ENCODE measurements at regions not wholly inside any gene's neighbourhood (a gene's known extent, or its start where the extent isn't known, plus 50 kb on each side); places are given as distances from the start of the nearest gene placed in this dataset.

GRCh38 chr16:50469121-50469743 lies 79.0 kb upstream of the NKD1 start:
- no peak for DNase-seq (ENCODE audit: low spot score)

GRCh38 chr16:50468749-50469078 lies 79.5 kb upstream of the NKD1 start:
- DNase-seq (ENCODE audit: low spot score) = no peak

GRCh38 chr16:50467943-50468748 lies 80.0 kb upstream of the NKD1 start:
- peak; percentile 93 for DNase-seq (ENCODE audit: low spot score)

- DNase-seq (ENCODE audit: low spot score) = no peak
Measured at GRCh38 chr16:50467559-50467942, 80.6 kb upstream of the NKD1 start.

- no peak for DNase-seq (ENCODE audit: low spot score)
Measured at GRCh38 chr16:50466170-50466569, 82.0 kb upstream of the NKD1 start.

- peak; percentile 34 for DNase-seq (ENCODE audit: low spot score)
Measured at GRCh38 chr16:50464325-50465290, 83.6 kb upstream of the NKD1 start.

- DNase-seq (ENCODE audit: low spot score) = peak; percentile 39
Measured at GRCh38 chr16:50463581-50464324, 84.4 kb upstream of the NKD1 start.

GRCh38 chr16:50462793-50463507 lies 85.2 kb upstream of the NKD1 start:
- peak; percentile 78 for DNase-seq (ENCODE audit: low spot score)

GRCh38 chr16:50461400-50461760 lies 86.8 kb upstream of the NKD1 start:
- no peak for DNase-seq (ENCODE audit: low spot score)

GRCh38 chr16:50460538-50461399 lies 87.4 kb upstream of the NKD1 start:
- no peak for DNase-seq (ENCODE audit: low spot score)

- DNase-seq (ENCODE audit: low spot score) = no peak
Measured at GRCh38 chr16:50459496-50460080, 88.6 kb upstream of the NKD1 start.

- peak; percentile 24 for DNase-seq (ENCODE audit: low spot score)
Measured at GRCh38 chr16:50458667-50459495, 89.3 kb upstream of the NKD1 start.

GRCh38 chr16:50457979-50458491 lies 89.2 kb upstream of the BRD7 start:
- DNase-seq (ENCODE audit: low spot score) = peak; percentile 62

- no peak for DNase-seq (ENCODE audit: low spot score)
Measured at GRCh38 chr16:50457423-50457822, 88.6 kb upstream of the BRD7 start.

- no peak for DNase-seq (ENCODE audit: low spot score)
Measured at GRCh38 chr16:50455288-50455845, 86.6 kb upstream of the BRD7 start.

GRCh38 chr16:50453446-50453845 lies 84.7 kb upstream of the BRD7 start:
- no peak for DNase-seq (ENCODE audit: low spot score)

- no peak for DNase-seq (ENCODE audit: low spot score)
Measured at GRCh38 chr16:50451951-50452508, 83.2 kb upstream of the BRD7 start.

GRCh38 chr16:50450957-50451356 lies 82.2 kb upstream of the BRD7 start:
- no peak for DNase-seq (ENCODE audit: low spot score)

Measured in SW480 (cell line).